Sciatic nerve (tissue), 2 donors: ENCODE measurements at regions not wholly inside any gene's neighbourhood (a gene's known extent, or its start where the extent isn't known, plus 50 kb on each side); places are given as distances from the start of the nearest gene placed in this dataset.
"Not testable (repeated sequence)": the region's sequence is repeated elsewhere in the genome, so short reads cannot be mapped to it uniquely, and the experiment has no call there.

Source experiments
- ATAC-seq: fragments of 200-7000 bp; cut with Tn5 transposase; one replicate; pipeline ENCODE4 v1.9.1; 2020; ENCODE audit warnings: mild to moderate bottlenecking, moderate library complexity
- DNase-seq: peaks from one replicate; pipeline ENCODE4 v3.0.0-alpha.2; 2020; ENCODE audit warnings: low spot score
- intact Hi-C: fragments of 100-400 bp; cut with DNase I; formaldehyde crosslinking; loops from one replicate; pipeline ENCODE4 v1.14.2; 2022
- donor health status: DM: no; HTN: no; CAD: no.
- donor health status: DM: no; HTN: no; CAD: no.

GRCh38 chr9:28124917-28125316 lies 551.6 kb upstream of the C9orf72 start:
- ATAC-seq (no peak), DNase-seq (no peak)
- intact Hi-C loops: no loop called here

GRCh38 chr9:28127101-28127500 lies 553.8 kb upstream of the C9orf72 start:
- DNase-seq (no peak), ATAC-seq (no peak)
- intact Hi-C loops: no loop called here

GRCh38 chr9:28134446-28134976 lies 561.2 kb upstream of the C9orf72 start:
- intact Hi-C loops: no loop called here
- ATAC-seq: no peak

GRCh38 chr9:28135549-28135948 lies 562.3 kb upstream of the C9orf72 start:
- DNase-seq: no peak
- intact Hi-C loops: no loop called here
- no peak for ATAC-seq

More at GRCh38 chr9:28134446-28134976, 561.2 kb upstream of the C9orf72 start:
- DNase-seq: no peak

- intact Hi-C loops: no loop called here
- DNase-seq (no peak), ATAC-seq (no peak)
Observed at GRCh38 chr9:28136113-28136512, 562.8 kb upstream of the C9orf72 start.

GRCh38 chr9:28147430-28147829 lies 574.1 kb upstream of the C9orf72 start:
- not testable (repeated sequence) for ATAC-seq, DNase-seq

GRCh38 chr9:28147923-28148597 lies 574.8 kb upstream of the C9orf72 start:
- intact Hi-C loops, DNase-seq, ATAC-seq: not testable (repeated sequence)

More at GRCh38 chr9:28147430-28147829, 574.1 kb upstream of the C9orf72 start:
- intact Hi-C loops: not testable (repeated sequence)

- ATAC-seq, intact Hi-C loops: not testable (repeated sequence)
Observed at GRCh38 chr9:28149361-28150050, 576.2 kb upstream of the C9orf72 start.

GRCh38 chr9:28155067-28155466 lies 581.8 kb upstream of the C9orf72 start:
- no peak for ATAC-seq
- no peak for DNase-seq
- intact Hi-C loops: no loop called here

More at GRCh38 chr9:28149361-28150050, 576.2 kb upstream of the C9orf72 start:
- DNase-seq: not testable (repeated sequence)

GRCh38 chr9:28155671-28156070 lies 582.4 kb upstream of the C9orf72 start:
- DNase-seq: no peak
- ATAC-seq: no peak
- intact Hi-C loops: no loop called here

GRCh38 chr9:28158451-28158850 lies 585.2 kb upstream of the C9orf72 start:
- ATAC-seq: no peak
- intact Hi-C loops: no loop called here
- DNase-seq: no peak

- ATAC-seq (no peak), DNase-seq (no peak)
- intact Hi-C loops: no loop called here
Observed at GRCh38 chr9:28163619-28164018, 590.3 kb upstream of the C9orf72 start.

GRCh38 chr9:28166179-28166578 lies 592.9 kb upstream of the C9orf72 start:
- intact Hi-C loops: no loop called here
- DNase-seq: no peak
- no peak for ATAC-seq

GRCh38 chr9:28177142-28177541 lies 603.9 kb upstream of the C9orf72 start:
- no peak for DNase-seq
- no peak for ATAC-seq
- intact Hi-C loops: no loop called here

GRCh38 chr9:28177925-28178324 lies 604.6 kb upstream of the C9orf72 start:
- ATAC-seq: no peak
- no peak for DNase-seq
- intact Hi-C loops: no loop called here

- DNase-seq: no peak
- ATAC-seq: no peak
- intact Hi-C loops: no loop called here
Observed at GRCh38 chr9:28179893-28180292, 606.6 kb upstream of the C9orf72 start.

GRCh38 chr9:28190981-28191380 lies 617.7 kb upstream of the C9orf72 start:
- ATAC-seq: no peak
- intact Hi-C loops: no loop called here
- no peak for DNase-seq

GRCh38 chr9:28197653-28198052 lies 624.4 kb upstream of the C9orf72 start:
- ATAC-seq (no peak), DNase-seq (no peak)
- intact Hi-C loops: no loop called here

- no peak for ATAC-seq
- intact Hi-C loops: no loop called here
Observed at GRCh38 chr9:28203036-28203435, 629.8 kb upstream of the C9orf72 start.

GRCh38 chr9:28206280-28206679 lies 633.0 kb upstream of the C9orf72 start:
- DNase-seq (no peak), ATAC-seq (no peak)
- intact Hi-C loops: no loop called here

More at GRCh38 chr9:28203036-28203435, 629.8 kb upstream of the C9orf72 start:
- DNase-seq: no peak
